ENCODE measurements at regions not wholly inside any gene's neighbourhood (a gene's known extent, or its start where the extent isn't known, plus 50 kb on each side); places are given as distances from the start of the nearest gene placed in this dataset.

DNA sequence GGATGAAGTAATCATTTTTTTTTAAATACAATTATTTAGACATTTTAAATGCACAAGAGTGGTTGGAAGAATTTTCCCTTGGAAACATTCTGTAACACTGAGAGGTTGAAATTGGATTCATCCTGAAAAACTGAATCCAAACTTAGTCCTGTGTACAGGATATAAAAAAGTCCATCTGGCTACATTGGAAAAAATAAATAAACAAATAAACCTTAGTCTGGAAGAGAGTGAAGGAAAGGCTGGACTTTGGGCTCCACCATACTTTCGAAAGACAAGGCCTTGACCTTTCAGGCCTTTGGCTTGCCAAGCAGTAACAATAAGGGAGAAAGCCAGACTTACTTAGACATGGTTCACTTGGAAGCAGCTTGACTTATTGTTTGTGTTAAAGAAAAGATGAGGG lies 664.3 kb downstream of the TENT5A start:
- Histone ChIP-seq H3K9ac (ENCODE audit: low read depth, low read length) (no peak overlapping the region), H3K4me3 (ENCODE audit: low read length) (no peak overlapping the region), H3K4me1 (ENCODE audit: control insufficient read depth, insufficient read depth, low read length) (no peaks in the 10 kb centered on the region), H3K27me3 (ENCODE audit: control insufficient read depth, insufficient read depth, low read length) (no peaks in the 10 kb centered on the region), H3K9me3 (replicated peaks; ENCODE audit: low read length) (no peaks in the 10 kb centered on the region), H3K36me3 (ENCODE audit: insufficient read depth, low read length) (no peaks in the 10 kb centered on the region), H3K4me2 (ENCODE audit: low read length) (no peak overlapping the region)

- H3K4me1 ChIP-seq (ENCODE audit: control insufficient read depth, insufficient read depth, low read length), result no peaks in the 10 kb centered on the region
- H3K9me3 ChIP-seq (replicated peaks; ENCODE audit: low read length), result no peaks in the 10 kb centered on the region
- no peaks in the 10 kb centered on the region for H3K36me3 ChIP-seq (ENCODE audit: insufficient read depth, low read length)
- H3K27me3 ChIP-seq (ENCODE audit: control insufficient read depth, insufficient read depth, low read length), result no peaks in the 10 kb centered on the region
- H3K4me2 ChIP-seq (ENCODE audit: low read length), result no peak overlapping the region
- H3K4me3 ChIP-seq (ENCODE audit: low read length), result no peak overlapping the region
- no peak overlapping the region for H3K9ac ChIP-seq (ENCODE audit: low read depth, low read length)
Measured at GRCh38 chr6:81086991-81087390, 665.5 kb downstream of the TENT5A start.

GRCh38 chr6:81085431-81085790 lies 667.1 kb downstream of the TENT5A start:
- H3K36me3 ChIP-seq (ENCODE audit: insufficient read depth, low read length), result no peaks in the 10 kb centered on the region
- H3K9me3 ChIP-seq (replicated peaks; ENCODE audit: low read length), result no peaks in the 10 kb centered on the region
- H3K4me3 ChIP-seq (ENCODE audit: low read length), result no peak overlapping the region
- H3K27me3 ChIP-seq (ENCODE audit: control insufficient read depth, insufficient read depth, low read length), result no peaks in the 10 kb centered on the region
- no peak overlapping the region for H3K4me2 ChIP-seq (ENCODE audit: low read length)
- no peak overlapping the region for H3K9ac ChIP-seq (ENCODE audit: low read depth, low read length)
- H3K4me1 ChIP-seq (ENCODE audit: control insufficient read depth, insufficient read depth, low read length), result no peaks in the 10 kb centered on the region

GRCh38 chr6:81084776-81085430 lies 667.6 kb downstream of the TENT5A start:
- H3K4me2 ChIP-seq (ENCODE audit: low read length), result no peak overlapping the region
- H3K9me3 ChIP-seq (replicated peaks; ENCODE audit: low read length), result no peaks in the 10 kb centered on the region
- H3K4me3 ChIP-seq (ENCODE audit: low read length), result no peak overlapping the region
- H3K4me1 ChIP-seq (ENCODE audit: control insufficient read depth, insufficient read depth, low read length), result no peaks in the 10 kb centered on the region
- no peak overlapping the region for H3K9ac ChIP-seq (ENCODE audit: low read depth, low read length)
- H3K27me3 ChIP-seq (ENCODE audit: control insufficient read depth, insufficient read depth, low read length), result no peaks in the 10 kb centered on the region
- no peaks in the 10 kb centered on the region for H3K36me3 ChIP-seq (ENCODE audit: insufficient read depth, low read length)

- Histone ChIP-seq H3K4me3 (ENCODE audit: low read length) (no peak overlapping the region), H3K36me3 (ENCODE audit: insufficient read depth, low read length) (no peaks in the 10 kb centered on the region), H3K27me3 (ENCODE audit: control insufficient read depth, insufficient read depth, low read length) (no peaks in the 10 kb centered on the region), H3K4me1 (ENCODE audit: control insufficient read depth, insufficient read depth, low read length) (no peaks in the 10 kb centered on the region), H3K4me2 (ENCODE audit: low read length) (no peak overlapping the region), H3K9ac (ENCODE audit: low read depth, low read length) (no peak overlapping the region), H3K9me3 (replicated peaks; ENCODE audit: low read length) (no peaks in the 10 kb centered on the region)
Measured at GRCh38 chr6:81075974-81076373, 676.5 kb downstream of the TENT5A start.

GRCh38 chr6:81073318-81073717 lies 679.2 kb downstream of the TENT5A start:
- Histone ChIP-seq H3K4me2 (ENCODE audit: low read length) (no peak overlapping the region), H3K9me3 (replicated peaks; ENCODE audit: low read length) (no peaks in the 10 kb centered on the region), H3K9ac (ENCODE audit: low read depth, low read length) (no peak overlapping the region), H3K36me3 (ENCODE audit: insufficient read depth, low read length) (no peaks in the 10 kb centered on the region), H3K27me3 (ENCODE audit: control insufficient read depth, insufficient read depth, low read length) (no peaks in the 10 kb centered on the region), H3K4me3 (ENCODE audit: low read length) (no peak overlapping the region), H3K4me1 (ENCODE audit: control insufficient read depth, insufficient read depth, low read length) (no peaks in the 10 kb centered on the region)

- Histone ChIP-seq H3K4me2 (ENCODE audit: low read length) (no peak overlapping the region), H3K4me3 (ENCODE audit: low read length) (no peak overlapping the region), H3K4me1 (ENCODE audit: control insufficient read depth, insufficient read depth, low read length) (peaks cover 8% of the 10 kb centered on the region), H3K36me3 (ENCODE audit: insufficient read depth, low read length) (no peaks in the 10 kb centered on the region), H3K9ac (ENCODE audit: low read depth, low read length) (no peak overlapping the region), H3K27me3 (ENCODE audit: control insufficient read depth, insufficient read depth, low read length) (no peaks in the 10 kb centered on the region), H3K9me3 (replicated peaks; ENCODE audit: low read length) (no peaks in the 10 kb centered on the region)
Measured at GRCh38 chr6:81071121-81071520, 681.4 kb downstream of the TENT5A start.

DNA sequence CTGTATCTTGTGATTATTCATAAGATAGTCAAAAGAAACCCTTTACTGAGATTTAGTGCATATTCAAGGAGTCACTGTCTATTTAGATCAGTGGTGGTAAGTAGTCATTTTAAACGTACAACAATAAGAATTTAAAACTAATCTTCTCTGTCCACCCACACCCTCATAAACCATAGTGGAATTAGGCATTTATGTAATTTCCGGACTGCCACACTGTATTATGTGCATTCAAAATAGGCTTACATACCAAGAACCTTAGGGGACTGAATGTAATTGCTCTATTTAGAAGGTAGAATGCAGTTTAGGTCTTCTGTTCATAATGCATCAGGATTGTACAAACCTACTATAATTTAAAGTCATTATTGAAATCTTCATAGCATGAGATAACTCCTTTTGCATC lies 685.4 kb downstream of the TENT5A start:
- no peaks in the 10 kb centered on the region for H3K9me3 ChIP-seq (replicated peaks; ENCODE audit: low read length)
- H3K4me3 ChIP-seq (ENCODE audit: low read length), result no peak overlapping the region
- no peak overlapping the region for H3K9ac ChIP-seq (ENCODE audit: low read depth, low read length)
- peaks cover 8% of the 10 kb centered on the region for H3K4me1 ChIP-seq (ENCODE audit: control insufficient read depth, insufficient read depth, low read length)
- no peaks in the 10 kb centered on the region for H3K36me3 ChIP-seq (ENCODE audit: insufficient read depth, low read length)
- no peaks in the 10 kb centered on the region for H3K27me3 ChIP-seq (ENCODE audit: control insufficient read depth, insufficient read depth, low read length)
- no peak overlapping the region for H3K4me2 ChIP-seq (ENCODE audit: low read length)

DNA sequence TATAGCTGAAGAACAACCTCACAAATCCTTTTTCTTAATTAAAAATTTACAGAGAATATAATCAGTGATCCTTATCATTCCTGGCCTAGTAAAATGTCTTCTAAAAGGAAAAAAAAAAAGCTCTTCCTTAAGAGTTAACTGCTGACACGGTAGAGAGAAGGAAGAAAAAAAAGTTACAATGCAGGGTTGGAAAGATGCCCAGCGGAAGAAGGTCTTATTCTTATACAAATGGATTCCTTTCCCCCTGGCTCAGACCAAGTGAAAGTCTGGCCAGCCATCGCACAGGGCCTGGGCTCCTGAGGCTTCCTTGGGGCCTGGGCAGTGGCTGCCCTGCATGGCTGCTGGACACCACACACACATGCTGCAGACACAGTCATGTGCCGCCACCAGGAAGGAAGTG lies 688.6 kb downstream of the TENT5A start:
- H3K4me1 ChIP-seq (ENCODE audit: control insufficient read depth, insufficient read depth, low read length), result peaks cover 8% of the 10 kb centered on the region
- no peak overlapping the region for H3K4me3 ChIP-seq (ENCODE audit: low read length)
- H3K9ac ChIP-seq (ENCODE audit: low read depth, low read length), result no peak overlapping the region
- no peak overlapping the region for H3K4me2 ChIP-seq (ENCODE audit: low read length)
- H3K27me3 ChIP-seq (ENCODE audit: control insufficient read depth, insufficient read depth, low read length), result no peaks in the 10 kb centered on the region
- no peaks in the 10 kb centered on the region for H3K9me3 ChIP-seq (replicated peaks; ENCODE audit: low read length)
- no peaks in the 10 kb centered on the region for H3K36me3 ChIP-seq (ENCODE audit: insufficient read depth, low read length)

DNA sequence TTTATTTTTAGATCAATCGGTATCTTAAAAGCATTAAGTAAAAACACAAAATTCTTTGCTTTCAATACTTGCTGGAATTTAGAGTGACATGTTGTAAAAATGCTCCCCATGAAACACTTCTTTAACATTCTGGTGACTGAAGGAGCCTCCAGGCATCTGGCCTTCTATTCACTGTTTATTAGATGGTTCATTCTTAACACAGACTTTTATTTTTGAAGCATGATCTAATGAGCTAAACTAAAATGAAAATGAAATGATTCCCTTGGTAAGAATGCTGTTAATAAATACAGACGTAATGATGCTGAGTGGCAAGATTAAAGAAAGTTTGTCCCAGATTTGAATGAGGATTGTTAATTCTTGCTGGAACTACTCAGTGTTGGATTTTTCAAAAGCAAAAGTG lies 698.4 kb downstream of the TENT5A start:
- Histone ChIP-seq H3K36me3 (ENCODE audit: insufficient read depth, low read length) (no peaks in the 10 kb centered on the region), H3K4me2 (ENCODE audit: low read length) (no peak overlapping the region), H3K9me3 (replicated peaks; ENCODE audit: low read length) (no peaks in the 10 kb centered on the region), H3K4me3 (ENCODE audit: low read length) (no peak overlapping the region), H3K4me1 (ENCODE audit: control insufficient read depth, insufficient read depth, low read length) (no peaks in the 10 kb centered on the region), H3K27me3 (ENCODE audit: control insufficient read depth, insufficient read depth, low read length) (no peaks in the 10 kb centered on the region), H3K9ac (ENCODE audit: low read depth, low read length) (no peak overlapping the region)

GRCh38 chr6:81051952-81052351 lies 700.5 kb downstream of the TENT5A start:
- no peak overlapping the region for H3K4me3 ChIP-seq (ENCODE audit: low read length)
- no peak overlapping the region for H3K4me2 ChIP-seq (ENCODE audit: low read length)
- no peaks in the 10 kb centered on the region for H3K36me3 ChIP-seq (ENCODE audit: insufficient read depth, low read length)
- no peak overlapping the region for H3K9ac ChIP-seq (ENCODE audit: low read depth, low read length)
- H3K4me1 ChIP-seq (ENCODE audit: control insufficient read depth, insufficient read depth, low read length), result no peaks in the 10 kb centered on the region
- no peaks in the 10 kb centered on the region for H3K9me3 ChIP-seq (replicated peaks; ENCODE audit: low read length)
- no peaks in the 10 kb centered on the region for H3K27me3 ChIP-seq (ENCODE audit: control insufficient read depth, insufficient read depth, low read length)

DNA sequence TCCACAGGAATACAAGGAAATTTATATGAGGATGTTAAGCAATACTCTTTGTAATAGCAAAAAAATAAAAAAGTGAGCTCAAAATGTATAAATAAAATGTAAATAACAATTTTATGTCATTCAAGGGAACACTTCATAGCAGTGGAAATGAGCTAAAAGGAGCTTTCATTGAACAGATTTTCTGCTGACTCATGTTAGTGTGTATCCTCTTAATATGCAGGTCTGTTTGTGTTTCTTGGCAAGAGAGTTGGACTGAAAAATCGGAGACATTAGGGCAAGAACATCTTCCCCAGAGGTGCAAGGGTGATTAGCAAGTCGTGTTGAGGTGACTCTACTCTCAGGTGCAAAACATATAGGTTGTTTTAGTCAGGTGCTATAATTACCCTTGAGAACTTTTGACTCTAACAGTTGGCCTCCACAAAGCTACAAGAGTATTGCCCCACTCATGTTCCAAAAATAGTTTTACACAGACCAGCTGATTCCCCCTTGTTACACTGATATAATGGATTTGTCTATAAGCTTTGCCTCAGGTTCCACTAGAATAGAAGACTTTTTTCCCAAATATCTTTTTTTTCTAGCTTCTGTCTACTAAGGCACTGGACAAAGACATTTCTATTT lies 702.9 kb downstream of the TENT5A start:
- H3K27me3 ChIP-seq (ENCODE audit: control insufficient read depth, insufficient read depth, low read length), result no peaks in the 10 kb centered on the region
- H3K4me1 ChIP-seq (ENCODE audit: control insufficient read depth, insufficient read depth, low read length), result no peaks in the 10 kb centered on the region
- no peaks in the 10 kb centered on the region for H3K36me3 ChIP-seq (ENCODE audit: insufficient read depth, low read length)
- no peaks in the 10 kb centered on the region for H3K9me3 ChIP-seq (replicated peaks; ENCODE audit: low read length)
- H3K4me2 ChIP-seq (ENCODE audit: low read length), result no peak overlapping the region
- H3K4me3 ChIP-seq (ENCODE audit: low read length), result no peak overlapping the region
- no peak overlapping the region for H3K9ac ChIP-seq (ENCODE audit: low read depth, low read length)
